Activated CD4-positive, alpha-beta memory T cell treated with anti-CD3 and anti-CD28 coated beads, Interleukin-2, amount 10 ng/mL, durations not matched to agents 7 days and 5 days (primary cell): ENCODE measurements at regions not wholly inside any gene's neighbourhood (a gene's known extent, or its start where the extent isn't known, plus 50 kb on each side); places are given as distances from the start of the nearest gene placed in this dataset.

Source experiments
- CTCF ChIA-PET: fragments of 350-600 bp; sonication (Branson Sonifier 250); formaldehyde crosslinking; loops from one replicate; lab custom pipeline; 2021; ENCODE audit warnings: antibody characterized with exemption, inconsistent platforms; lab: Charles Lee
- POLR2A ChIA-PET: fragments of 350-600 bp; sonication (Branson Sonifier 250); formaldehyde crosslinking; loops from one replicate; lab custom pipeline; 2021; ENCODE audit warnings: antibody characterized with exemption; lab: Charles Lee
- DNase-seq: peaks from one replicate; pipeline ENCODE4 v3.0.0-alpha.2; 2020
- H3K27ac Mint-ChIP-seq: one replicate; pipeline ENCODE4 v1.8.0; 2021; ENCODE audit warnings: mild to moderate bottlenecking, mixed read lengths
- H3K27me3 Mint-ChIP-seq: one replicate; pipeline ENCODE4 v1.8.0; 2021; ENCODE audit warnings: mixed read lengths
- H3K36me3 Mint-ChIP-seq: one replicate; pipeline ENCODE4 v1.8.0; 2021; ENCODE audit warnings: low read depth, mixed read lengths
- H3K4me1 Mint-ChIP-seq: one replicate; pipeline ENCODE4 v1.8.0; 2021; ENCODE audit warnings: mixed read lengths
- H3K4me3 Mint-ChIP-seq: one replicate; pipeline ENCODE4 v1.8.0; 2021; ENCODE audit warnings: mild to moderate bottlenecking, mixed read lengths
- H3K9me3 Mint-ChIP-seq: one replicate; pipeline ENCODE4 v1.8.0; 2021; ENCODE audit warnings: mixed read lengths

DNA sequence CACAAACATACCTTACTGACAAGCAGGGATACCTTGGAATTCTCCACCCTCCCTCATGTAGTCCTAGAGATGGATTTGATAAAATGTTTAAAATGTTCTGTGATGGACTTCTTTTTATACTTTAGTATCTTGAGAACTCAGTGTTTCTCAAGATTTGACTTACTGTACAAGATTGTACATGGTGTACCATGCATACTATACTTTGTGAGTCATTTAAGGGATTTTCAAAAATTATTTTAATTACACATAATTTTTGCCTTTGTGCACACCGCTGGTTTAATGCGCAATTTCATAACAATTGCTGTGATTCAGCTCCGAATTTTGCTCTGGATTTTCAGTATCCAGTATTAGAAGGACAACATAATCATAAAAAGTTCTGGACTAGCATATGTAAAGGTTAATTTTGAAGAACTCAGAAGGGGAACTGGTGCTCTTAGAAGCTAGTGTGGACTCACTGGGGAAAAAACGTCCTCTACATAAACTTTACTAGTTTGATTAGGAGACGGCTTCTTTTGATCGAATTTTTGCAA is 78.6 kb upstream of the ACSL3 start:
- Mint-ChIP-seq H3K27me3 (peaks cover 40% of the 10 kb centered on the region), H3K4me3 (no peak overlapping the region), H3K27ac (no peak overlapping the region), H3K36me3 (no peaks in the 10 kb centered on the region), H3K9me3 (no peaks in the 10 kb centered on the region), H3K4me1 (no peaks in the 10 kb centered on the region)
- POLR2A ChIA-PET: no interaction called here
- DNase-seq: no peak
- CTCF ChIA-PET: no interaction called here

DNA sequence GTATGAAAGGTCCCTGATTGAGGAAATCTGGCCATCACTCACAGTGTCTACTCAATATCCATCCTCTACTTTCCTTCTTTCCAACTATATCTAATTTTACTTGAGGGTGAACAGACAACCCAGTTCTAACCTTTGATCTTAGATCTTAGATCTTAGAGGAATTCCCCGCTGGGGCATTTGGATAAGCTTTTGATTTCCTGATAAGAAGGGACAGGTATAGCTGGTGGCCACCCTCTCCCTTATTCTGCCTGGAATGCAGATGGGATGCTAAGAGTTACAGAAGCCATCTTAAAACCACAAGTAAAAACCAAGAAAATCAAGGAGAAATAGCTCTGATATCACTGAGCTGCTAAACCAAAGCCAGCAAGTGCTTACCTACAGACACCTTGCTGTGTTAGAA is 77.2 kb upstream of the ACSL3 start:
- Mint-ChIP-seq H3K27ac (no peak overlapping the region), H3K36me3 (no peaks in the 10 kb centered on the region), H3K4me1 (no peaks in the 10 kb centered on the region), H3K27me3 (peaks cover 43% of the 10 kb centered on the region), H3K4me3 (no peak overlapping the region), H3K9me3 (no peaks in the 10 kb centered on the region)
- ChIA-PET POLR2A (no interaction called here), CTCF (no interaction called here)
- DNase-seq: no peak

DNA sequence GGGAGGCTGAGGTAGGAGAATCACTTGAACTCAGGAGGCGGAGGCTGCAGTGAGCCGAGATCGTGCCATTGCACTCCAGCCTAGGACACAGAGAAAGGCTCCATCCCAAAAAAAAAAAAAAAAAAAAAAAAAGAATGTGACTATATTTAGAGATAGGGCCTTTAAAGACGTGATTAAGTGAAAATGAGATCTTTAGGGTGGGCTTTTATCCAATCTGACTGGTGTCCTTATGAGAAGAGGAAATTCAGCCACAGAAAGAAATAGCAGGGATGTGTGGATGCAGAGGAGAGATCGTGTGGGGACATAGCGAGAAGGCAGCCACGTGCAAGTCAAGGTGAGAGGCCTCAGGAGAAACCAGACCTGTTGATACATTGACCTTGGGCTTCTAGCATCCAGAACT is 69.9 kb upstream of the ACSL3 start:
- Mint-ChIP-seq H3K27me3 (peaks cover 31% of the 10 kb centered on the region), H3K36me3 (no peaks in the 10 kb centered on the region), H3K4me3 (no peak overlapping the region), H3K27ac (no peak overlapping the region), H3K9me3 (no peaks in the 10 kb centered on the region), H3K4me1 (peaks cover 11% of the 10 kb centered on the region)
- ChIA-PET CTCF (no interaction called here), POLR2A (no interaction called here)
- no peak for DNase-seq

DNA sequence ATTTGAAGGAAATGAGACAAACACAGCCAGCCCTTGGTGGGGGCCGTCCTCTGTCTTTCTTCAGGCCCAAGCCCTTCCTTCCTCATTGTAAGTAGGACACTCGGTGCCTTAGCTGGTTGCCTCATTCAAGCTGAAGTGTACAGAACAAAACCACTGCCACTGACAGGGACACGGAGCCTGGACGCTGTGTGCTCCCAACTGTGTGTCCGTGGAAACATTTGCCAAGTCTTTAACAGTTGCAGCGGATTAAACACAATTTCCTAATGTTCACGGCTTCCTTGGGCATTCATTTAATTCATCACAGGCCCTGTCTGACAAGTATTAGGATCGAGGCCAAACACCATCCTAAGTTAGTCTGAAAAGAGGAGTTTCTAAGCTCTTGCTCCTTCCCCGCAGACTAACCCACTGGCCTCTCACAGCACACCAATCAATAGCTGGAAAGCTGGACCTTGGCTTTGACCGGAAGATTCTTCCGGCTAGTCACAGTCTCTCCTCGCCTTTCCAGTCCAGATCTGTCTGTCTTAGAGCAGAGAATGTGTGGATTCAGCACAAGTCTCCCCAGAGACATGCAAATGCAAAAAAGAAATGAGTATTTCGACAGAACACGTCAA is 68.7 kb upstream of the ACSL3 start:
- H3K27me3 Mint-ChIP-seq: peaks cover 21% of the 10 kb centered on the region
- POLR2A ChIA-PET: no interaction called here

DNA sequence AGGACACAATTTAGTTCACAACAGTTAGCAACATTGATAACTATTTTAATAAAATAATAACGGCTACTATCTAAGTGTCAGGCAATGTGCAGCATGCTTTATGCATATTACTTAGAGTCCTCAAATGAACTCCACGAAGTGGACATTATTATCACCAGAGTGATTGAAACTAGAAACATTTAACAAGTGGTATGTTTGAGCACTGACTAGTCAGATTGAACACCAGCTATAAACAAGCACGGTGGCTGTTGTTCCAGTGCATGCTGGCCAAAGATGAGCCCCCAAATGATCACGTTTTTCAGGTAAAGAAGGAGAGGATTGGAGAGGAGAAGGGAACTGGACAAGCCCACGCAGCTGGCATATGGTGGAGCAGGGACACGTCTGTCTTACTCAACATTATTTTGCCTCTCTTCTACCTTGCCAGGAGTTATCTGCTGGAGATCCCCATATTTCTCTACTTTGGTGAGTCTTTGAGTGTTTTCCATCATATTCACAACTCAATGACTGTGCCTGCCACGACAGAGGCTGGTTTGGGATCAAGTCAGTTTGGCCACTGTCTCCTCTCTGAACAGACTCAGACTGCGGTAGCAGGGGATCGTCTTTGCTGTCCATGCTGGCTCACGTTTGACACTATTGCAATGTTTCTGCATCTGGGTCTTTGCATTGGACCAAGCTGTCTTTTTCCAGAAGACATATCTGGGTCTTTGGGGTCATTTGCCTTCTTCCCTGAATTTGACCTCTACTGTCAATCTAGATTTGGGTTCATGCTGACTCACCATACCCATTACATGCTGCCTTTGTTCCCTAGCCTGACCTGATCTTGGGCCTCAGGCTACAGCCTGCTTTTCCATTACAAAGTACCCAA is 66.0 kb upstream of the ACSL3 start:
- Mint-ChIP-seq H3K27ac (no peak overlapping the region), H3K36me3 (no peaks in the 10 kb centered on the region), H3K4me3 (no peak overlapping the region), H3K27me3 (peaks cover 16% of the 10 kb centered on the region), H3K9me3 (no peaks in the 10 kb centered on the region), H3K4me1 (peaks cover 3% of the 10 kb centered on the region)
- POLR2A ChIA-PET: no interaction called here
- DNase-seq: no peak
- CTCF ChIA-PET: no interaction called here

More for the DNA sequence above, 68.7 kb upstream of the ACSL3 start:
- no peak overlapping the region for H3K4me3 Mint-ChIP-seq
- no peaks in the 10 kb centered on the region for H3K9me3 Mint-ChIP-seq
- H3K4me1 Mint-ChIP-seq: peaks cover 11% of the 10 kb centered on the region
- no peaks in the 10 kb centered on the region for H3K36me3 Mint-ChIP-seq
- CTCF ChIA-PET: no interaction called here
- no peak overlapping the region for H3K27ac Mint-ChIP-seq
- DNase-seq: no peak

DNA sequence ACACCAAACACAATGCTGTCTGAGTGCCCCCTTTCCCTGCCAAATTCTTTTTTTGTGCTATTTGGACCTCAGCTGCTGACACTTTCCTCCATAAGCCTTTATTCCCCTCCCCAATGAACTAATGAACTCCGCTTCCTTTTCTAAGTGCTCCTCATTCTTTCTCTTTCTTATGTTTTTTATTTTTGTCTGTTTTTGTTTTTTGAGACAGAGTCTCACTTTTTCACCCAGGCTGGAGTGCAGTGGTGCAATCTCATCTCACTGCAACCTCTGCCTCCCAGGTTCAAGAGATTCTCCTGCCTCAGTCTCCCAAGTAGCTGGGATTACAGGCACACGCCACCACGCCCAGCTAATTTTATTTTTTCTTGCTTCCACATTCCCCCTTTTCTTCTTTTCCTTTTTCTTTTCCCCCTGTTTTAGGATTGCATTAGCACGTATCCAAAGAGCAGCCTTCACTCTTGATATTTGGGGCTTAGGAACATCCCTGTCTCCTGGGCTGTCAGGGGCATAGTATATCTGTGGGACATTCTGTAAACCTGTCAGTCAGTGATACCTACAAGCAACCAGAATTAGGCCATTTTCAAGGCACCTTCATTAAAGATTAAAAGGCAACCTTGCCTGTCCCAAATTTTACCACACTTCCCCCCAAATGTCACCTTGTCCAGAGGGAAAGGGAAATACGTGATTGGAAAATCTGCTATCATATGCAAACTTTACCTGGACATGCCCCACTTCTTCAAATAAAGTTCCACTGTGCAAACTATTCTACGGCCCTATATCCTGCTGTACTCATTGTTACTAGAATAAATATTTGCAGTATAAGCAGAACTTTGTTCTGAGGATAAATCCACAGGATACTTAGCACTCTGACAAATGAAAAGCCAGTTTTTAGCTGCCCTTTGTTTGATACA is 65.1 kb upstream of the ACSL3 start:
- CTCF ChIA-PET: interaction anchor here (2.1 to 2.9 kb wide), 2 partner anchors 107 to 143 kb away, joined by 12 to 13 read pairs; no protein-coding TSS in a partner anchor
- POLR2A ChIA-PET: no interaction called here
- peaks cover 2% of the 10 kb centered on the region for H3K4me1 Mint-ChIP-seq
- H3K36me3 Mint-ChIP-seq: no peaks in the 10 kb centered on the region
- no peaks in the 10 kb centered on the region for H3K9me3 Mint-ChIP-seq
- no peak for DNase-seq
- no peak overlapping the region for H3K4me3 Mint-ChIP-seq
- peaks cover 16% of the 10 kb centered on the region for H3K27me3 Mint-ChIP-seq
- H3K27ac Mint-ChIP-seq: no peak overlapping the region

DNA sequence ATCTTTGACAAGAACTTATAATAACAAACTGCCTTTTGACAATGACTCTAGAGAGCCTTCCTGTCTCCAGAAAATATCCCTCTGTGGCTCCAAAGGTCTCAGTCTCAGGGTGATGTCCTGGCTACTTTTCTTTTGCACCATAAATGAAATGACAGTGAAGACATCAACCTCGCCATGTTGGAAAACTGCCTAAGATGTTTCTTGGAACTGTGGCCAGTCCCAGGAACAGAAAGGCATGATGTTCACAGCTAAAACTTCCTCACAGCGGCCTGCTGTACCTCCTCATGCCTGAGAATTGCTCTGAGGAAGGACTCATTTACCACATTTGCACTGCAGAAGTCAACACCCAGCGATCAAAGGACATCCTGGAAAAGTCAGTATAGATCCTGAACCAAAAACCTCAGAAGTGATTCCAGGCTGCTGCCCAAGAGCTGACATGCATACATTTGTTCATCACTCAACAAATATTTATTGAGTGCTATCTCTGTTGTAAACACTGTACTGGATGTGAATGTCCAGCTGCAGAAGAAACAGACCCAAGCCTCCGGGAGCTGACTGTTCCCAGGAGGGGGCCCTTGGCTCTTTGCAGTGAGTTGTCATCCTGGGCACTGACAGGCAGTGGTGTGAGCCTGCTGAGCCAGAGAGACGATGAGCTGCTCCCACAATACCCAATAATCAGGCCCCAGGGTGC is 64.3 kb upstream of the ACSL3 start:
- Mint-ChIP-seq H3K36me3 (no peaks in the 10 kb centered on the region), H3K9me3 (no peaks in the 10 kb centered on the region), H3K4me1 (peaks cover 2% of the 10 kb centered on the region), H3K27me3 (peaks cover 14% of the 10 kb centered on the region), H3K4me3 (no peak overlapping the region), H3K27ac (no peak overlapping the region)
- CTCF ChIA-PET: interaction anchor here (0.7 to 2.9 kb wide), 8 partner anchors 10 to 146 kb away, joined by 3 to 13 read pairs (median 3); no protein-coding TSS in a partner anchor
- no peak for DNase-seq
- POLR2A ChIA-PET: interaction anchor here (0.9 kb wide), 1 partner anchor 65 kb away, joined by 3 read pairs; no protein-coding TSS in a partner anchor

DNA sequence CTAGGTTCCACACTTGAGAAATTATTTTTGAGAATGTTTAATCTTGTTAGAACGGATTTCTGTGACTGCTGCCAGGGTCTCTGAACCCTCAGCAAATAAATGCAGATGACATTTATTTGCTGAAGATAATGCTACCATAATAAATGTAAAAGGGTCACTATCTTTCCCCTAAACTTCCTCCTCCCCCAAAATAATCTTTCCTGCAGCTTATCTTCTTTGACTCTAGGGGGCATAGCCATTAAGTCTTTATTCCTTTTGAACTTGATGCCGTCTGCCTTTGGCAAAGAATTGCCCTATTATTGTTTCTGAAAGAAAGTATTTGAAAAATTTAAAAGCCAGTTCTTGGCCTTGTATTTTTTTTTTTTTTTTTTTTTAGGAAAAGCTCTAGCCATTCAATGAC is 63.6 kb upstream of the ACSL3 start:
- no peak overlapping the region for H3K4me3 Mint-ChIP-seq
- no peaks in the 10 kb centered on the region for H3K36me3 Mint-ChIP-seq
- ChIA-PET POLR2A (interaction anchor here (0.9 kb wide), 1 partner anchor 64 kb away, joined by 3 read pairs; no protein-coding TSS in a partner anchor), CTCF (interaction anchor here (0.6 to 2.9 kb wide), 10 partner anchors 11 to 145 kb away, joined by 3 to 13 read pairs (median 3); no protein-coding TSS in a partner anchor)
- DNase-seq: no peak
- H3K27me3 Mint-ChIP-seq: peaks cover 13% of the 10 kb centered on the region
- H3K9me3 Mint-ChIP-seq: no peaks in the 10 kb centered on the region
- peaks cover 2% of the 10 kb centered on the region for H3K4me1 Mint-ChIP-seq
- no peak overlapping the region for H3K27ac Mint-ChIP-seq

DNA sequence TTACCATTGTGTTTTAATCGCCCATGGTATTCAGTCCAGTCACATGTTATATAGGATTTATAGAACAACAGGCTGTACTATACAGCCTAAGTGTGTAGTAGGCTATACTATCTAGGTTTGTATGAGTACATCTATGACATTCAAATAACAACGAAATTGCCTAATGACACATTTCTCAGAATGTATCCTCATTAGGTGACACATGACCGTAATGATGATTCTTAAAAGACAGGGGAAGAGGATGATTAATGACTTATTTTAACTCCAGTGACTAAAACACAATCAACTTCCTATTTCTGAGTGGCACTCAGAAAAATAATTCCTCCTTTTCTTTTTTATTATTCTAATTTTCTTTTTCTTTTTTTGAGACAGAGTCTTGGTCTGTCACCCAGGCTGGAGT is 63.0 kb upstream of the ACSL3 start:
- ChIA-PET POLR2A (no interaction called here), CTCF (interaction anchor here (0.6 to 2.9 kb wide), 8 partner anchors 11 to 141 kb away, joined by 3 to 13 read pairs (median 3); no protein-coding TSS in a partner anchor)
- Mint-ChIP-seq H3K4me1 (peaks cover 2% of the 10 kb centered on the region), H3K9me3 (no peaks in the 10 kb centered on the region), H3K27ac (no peak overlapping the region), H3K27me3 (peaks cover 9% of the 10 kb centered on the region), H3K36me3 (no peaks in the 10 kb centered on the region), H3K4me3 (no peak overlapping the region)
- no peak for DNase-seq

DNA sequence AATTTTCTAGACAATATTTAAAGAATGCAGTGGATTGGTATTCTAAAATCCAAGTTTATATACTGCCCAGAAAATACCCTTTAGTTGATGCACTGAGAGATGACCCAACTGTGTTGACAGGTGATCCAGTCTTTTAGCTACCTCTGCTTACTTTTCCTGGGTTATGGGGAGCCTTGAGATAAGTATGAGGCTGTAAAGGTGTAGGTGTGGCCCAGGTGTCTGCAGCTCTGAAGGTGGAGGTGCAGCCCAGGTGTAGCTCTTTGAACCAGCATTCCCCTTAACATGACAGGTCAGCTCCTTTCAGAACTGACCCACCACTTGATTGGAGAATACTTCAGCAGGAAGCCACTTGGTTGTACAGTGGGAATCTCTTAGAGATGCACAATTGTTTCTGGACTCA is 62.3 kb upstream of the ACSL3 start:
- Mint-ChIP-seq H3K4me1 (peaks cover 2% of the 10 kb centered on the region), H3K9me3 (no peaks in the 10 kb centered on the region), H3K4me3 (no peak overlapping the region), H3K27ac (no peak overlapping the region), H3K36me3 (no peaks in the 10 kb centered on the region), H3K27me3 (peaks cover 11% of the 10 kb centered on the region)
- ChIA-PET CTCF (interaction anchor here (0.7 to 2.9 kb wide), 3 partner anchors 14 to 108 kb away, joined by 3 to 13 read pairs (median 3); no protein-coding TSS in a partner anchor), POLR2A (no interaction called here)
- DNase-seq: no peak

DNA sequence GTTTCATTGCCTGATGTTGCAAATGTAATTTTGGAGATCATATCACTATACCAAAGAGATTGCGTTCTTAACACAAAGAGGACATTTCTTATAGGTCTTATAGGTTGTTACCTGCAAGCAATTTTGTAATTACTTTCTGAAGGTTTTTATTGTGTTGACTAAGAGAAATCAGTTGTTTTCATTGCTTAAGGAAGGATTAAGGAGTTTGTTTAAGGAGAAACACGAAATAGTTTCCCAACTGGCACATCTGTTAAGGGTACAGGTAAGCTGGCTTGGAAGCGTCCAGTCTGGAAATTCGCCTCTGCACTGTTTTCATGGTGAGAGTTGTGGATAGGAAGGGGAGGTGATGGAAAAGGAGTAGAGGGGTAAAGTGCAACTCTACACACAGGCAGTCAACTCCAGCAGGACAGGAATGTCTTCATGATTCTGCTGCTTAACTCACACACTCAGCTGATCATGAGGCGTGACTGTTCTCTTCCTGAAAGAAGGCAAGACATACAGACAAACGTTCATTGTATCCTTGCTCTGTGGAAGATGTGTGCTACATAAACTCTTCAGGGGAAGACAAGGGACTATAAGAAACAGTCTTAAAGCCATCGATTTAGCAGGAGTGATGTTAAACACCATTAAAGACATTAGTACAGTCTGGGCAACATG is 61.4 kb upstream of the ACSL3 start:
- POLR2A ChIA-PET: no interaction called here
- Mint-ChIP-seq H3K4me3 (no peak overlapping the region), H3K27ac (no peak overlapping the region), H3K36me3 (no peaks in the 10 kb centered on the region), H3K27me3 (peaks cover 16% of the 10 kb centered on the region), H3K4me1 (peaks cover 2% of the 10 kb centered on the region), H3K9me3 (no peaks in the 10 kb centered on the region)
- no peak for DNase-seq
- CTCF ChIA-PET: no interaction called here
